Spinal cord (tissue), 9 donors: ENCODE measurements at regions not wholly inside any gene's neighbourhood (a gene's known extent, or its start where the extent isn't known, plus 50 kb on each side); places are given as distances from the start of the nearest gene placed in this dataset.
"Not testable (repeated sequence)": the region's sequence is repeated elsewhere in the genome, so short reads cannot be mapped to it uniquely, and the experiment has no call there.

Experiments used
- DNase-seq, 6 donors: peaks; one replicate each; pipeline versions ENCODE4 v3.0.0 to v3.0.0-alpha.2; 2013 to 2015; ENCODE audit warnings: low spot score in 6 of 6, low read depth in 4 of 6
- H3K27ac ChIP-seq: one replicate; pipeline ENCODE4 v1.5.1; 2013; ENCODE audit warnings: low read depth, low read length, control low read depth
- H3K27me3 ChIP-seq: one replicate; pipeline ENCODE4 v1.6.1; 2013; ENCODE audit warnings: low read length; ENCODE audit not compliant: control insufficient read depth, insufficient read depth
- H3K36me3 ChIP-seq: one replicate; pipeline ENCODE4 v1.6.1; 2013; ENCODE audit warnings: low read length; ENCODE audit not compliant: control insufficient read depth, insufficient read depth
- H3K4me1 ChIP-seq: one replicate; pipeline ENCODE4 v1.6.1; 2013; ENCODE audit warnings: low read length; ENCODE audit not compliant: control insufficient read depth, insufficient read depth
- H3K4me3 ChIP-seq: one replicate; pipeline ENCODE4 v1.5.1; 2013; ENCODE audit warnings: low read depth, low read length, control low read depth
- H3K9me3 ChIP-seq: one replicate; pipeline ENCODE4 v1.6.1; 2013; ENCODE audit warnings: low read length; ENCODE audit not compliant: control insufficient read depth, insufficient read depth
- WGBS: methylation state at CpG from one replicate; pipeline ENCODE4 v1.1.5; 2013; ENCODE audit warnings: missing lambda C conversion rate; ENCODE audit not compliant: insufficient coverage; 5-methylcytosine and 5-hydroxymethylcytosine counted together
- donor health status: healthy.

DNA sequence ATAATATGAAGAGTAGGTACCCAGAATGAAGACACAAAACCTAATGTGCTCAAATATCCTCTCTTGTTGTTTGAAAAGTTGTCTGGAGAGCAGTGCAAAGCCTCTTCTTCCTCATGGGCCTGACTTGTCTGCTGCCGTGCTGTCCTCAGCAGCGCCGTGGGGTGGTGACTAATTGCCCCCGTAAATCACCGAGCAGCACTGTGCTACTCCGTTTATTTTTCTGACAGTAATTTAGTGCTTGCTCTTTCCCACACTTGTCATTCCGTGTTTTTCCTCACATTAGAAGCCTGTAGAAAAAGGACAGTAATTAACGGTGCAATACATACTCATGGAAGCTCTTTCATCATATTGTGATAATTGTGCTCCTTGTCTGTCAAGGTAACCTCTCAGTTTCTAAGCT is 114.8 kb upstream of the BARHL2 start:
- WGBS: 0% methylated on average over 4 of the region's 8 CpGs
- H3K9me3 ChIP-seq: no peaks in the 10 kb centered on the region
- DNase-seq: no peak
- H3K27ac ChIP-seq: no peak overlapping the region
- no peaks in the 10 kb centered on the region for H3K36me3 ChIP-seq
- peaks cover 19% of the 10 kb centered on the region for H3K4me1 ChIP-seq
- H3K4me3 ChIP-seq: no peak overlapping the region
- peaks cover 77% of the 10 kb centered on the region for H3K27me3 ChIP-seq

GRCh38 chr1:90826834-90827233 is 109.7 kb upstream of the BARHL2 start:
- DNase-seq: no peak
- Histone ChIP-seq H3K36me3 (no peaks in the 10 kb centered on the region), H3K4me1 (no peaks in the 10 kb centered on the region), H3K9me3 (no peaks in the 10 kb centered on the region), H3K4me3 (no peak overlapping the region), H3K27ac (no peak overlapping the region), H3K27me3 (peaks cover 29% of the 10 kb centered on the region)
- no CpG with 5 or more reads among the region's 1 CpG for WGBS

DNA sequence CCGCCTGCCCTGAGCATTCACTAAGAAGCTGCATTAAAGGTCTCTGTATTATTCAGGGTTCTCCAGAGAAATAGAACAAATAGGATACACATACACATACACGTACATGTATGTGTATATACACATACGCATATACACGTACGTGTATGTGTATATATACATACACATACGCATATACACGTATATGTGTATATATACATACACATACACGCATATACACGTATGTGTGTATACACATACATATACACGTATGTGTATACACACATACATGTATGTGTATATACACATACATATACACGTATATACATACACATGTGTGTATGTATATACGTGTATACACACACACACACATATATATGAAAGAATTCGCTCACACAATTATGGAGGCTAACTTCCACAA is 108.9 kb upstream of the BARHL2 start:
- WGBS: no CpG with 5 or more reads among the region's 13 CpGs

DNA sequence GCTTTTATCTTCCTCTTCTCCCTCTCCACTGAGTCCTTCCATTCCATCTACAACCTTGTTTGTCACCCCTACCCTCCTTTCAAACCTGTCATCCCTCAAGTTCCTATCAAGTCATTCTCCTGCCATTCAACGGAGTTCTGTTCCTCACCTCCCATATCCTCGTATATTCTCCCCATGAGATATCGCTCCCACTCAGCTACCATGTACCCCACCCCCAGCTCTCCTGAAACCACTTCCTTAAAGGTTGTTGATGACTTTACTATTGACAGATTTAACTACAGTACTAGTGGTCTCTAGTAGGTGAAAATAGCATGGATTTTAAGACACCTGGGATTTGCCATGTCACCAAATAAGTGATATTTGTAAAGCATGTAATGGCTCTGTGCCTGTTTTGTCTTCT is 107.4 kb upstream of the BARHL2 start:
- H3K4me3 ChIP-seq: no peak overlapping the region
- no peak overlapping the region for H3K27ac ChIP-seq
- no peaks in the 10 kb centered on the region for H3K9me3 ChIP-seq
- peaks cover 12% of the 10 kb centered on the region for H3K27me3 ChIP-seq
- DNase-seq: no peak
- WGBS: 100% methylated on average over 1 of the region's 3 CpGs
- no peaks in the 10 kb centered on the region for H3K36me3 ChIP-seq
- H3K4me1 ChIP-seq: no peaks in the 10 kb centered on the region

More for the DNA sequence above, 108.9 kb upstream of the BARHL2 start:
- Histone ChIP-seq H3K36me3 (no peaks in the 10 kb centered on the region), H3K4me1 (no peaks in the 10 kb centered on the region), H3K27ac (no peak overlapping the region), H3K4me3 (no peak overlapping the region), H3K27me3 (peaks cover 21% of the 10 kb centered on the region), H3K9me3 (no peaks in the 10 kb centered on the region)
- no peak for DNase-seq

- no peaks in the 10 kb centered on the region for H3K36me3 ChIP-seq
- DNase-seq: no peak
- H3K9me3 ChIP-seq: no peaks in the 10 kb centered on the region
- 86% methylated on average over 2 of the region's 3 CpGs for WGBS
- H3K4me3 ChIP-seq: no peak overlapping the region
- H3K4me1 ChIP-seq: no peaks in the 10 kb centered on the region
- peaks cover 9% of the 10 kb centered on the region for H3K27me3 ChIP-seq
- H3K27ac ChIP-seq: no peak overlapping the region
Observed at GRCh38 chr1:90823686-90824085, 106.6 kb upstream of the BARHL2 start.

GRCh38 chr1:90821788-90822359 is 104.8 kb upstream of the BARHL2 start:
- no peaks in the 10 kb centered on the region for H3K4me1 ChIP-seq
- 83% methylated on average over 4 of the region's 5 CpGs for WGBS
- no peak for DNase-seq
- no peak overlapping the region for H3K27ac ChIP-seq
- peaks cover 2% of the 10 kb centered on the region for H3K27me3 ChIP-seq
- no peak overlapping the region for H3K4me3 ChIP-seq
- H3K36me3 ChIP-seq: no peaks in the 10 kb centered on the region
- H3K9me3 ChIP-seq: no peaks in the 10 kb centered on the region

GRCh38 chr1:90821152-90821787 is 104.2 kb upstream of the BARHL2 start:
- Histone ChIP-seq H3K27ac (no peak overlapping the region), H3K4me1 (no peaks in the 10 kb centered on the region), H3K9me3 (no peaks in the 10 kb centered on the region), H3K27me3 (no peaks in the 10 kb centered on the region), H3K4me3 (no peak overlapping the region), H3K36me3 (no peaks in the 10 kb centered on the region)
- DNase-seq: no peak
- WGBS: 86% methylated on average over 1 of the region's 5 CpGs

- WGBS: no CpG with 5 or more reads among the region's 2 CpGs
- Histone ChIP-seq H3K27me3 (no peaks in the 10 kb centered on the region), H3K4me3 (no peak overlapping the region), H3K36me3 (no peaks in the 10 kb centered on the region), H3K27ac (no peak overlapping the region), H3K9me3 (no peaks in the 10 kb centered on the region), H3K4me1 (no peaks in the 10 kb centered on the region)
- DNase-seq: no peak
Observed at GRCh38 chr1:90820745-90821144, 103.6 kb upstream of the BARHL2 start.

GRCh38 chr1:90817399-90817798 is 100.3 kb upstream of the BARHL2 start:
- Histone ChIP-seq H3K36me3 (no peaks in the 10 kb centered on the region), H3K27me3 (no peaks in the 10 kb centered on the region), H3K4me1 (no peaks in the 10 kb centered on the region), H3K9me3 (no peaks in the 10 kb centered on the region), H3K4me3 (no peak overlapping the region), H3K27ac (no peak overlapping the region)
- DNase-seq: no peak
- 56% methylated on average over 1 of the region's 3 CpGs for WGBS

- not testable (repeated sequence) for DNase-seq, H3K27me3 ChIP-seq, H3K9me3 ChIP-seq, H3K36me3 ChIP-seq, H3K4me1 ChIP-seq, H3K4me3 ChIP-seq, H3K27ac ChIP-seq
- 72% methylated on average over 3 of the region's 6 CpGs for WGBS
Observed at GRCh38 chr1:90812237-90812636, 95.1 kb upstream of the BARHL2 start.
